WTC11 (cell line): ENCODE measurements at regions not wholly inside any gene's neighbourhood (a gene's known extent, or its start where the extent isn't known, plus 50 kb on each side); places are given as distances from the start of the nearest gene placed in this dataset.

Experiments
- ATAC-seq: fragments of 200-7000 bp; cut with Tn5 transposase; 2 replicates; pipeline ENCODE4 v1.10.0; 2021; ENCODE audit warnings: mild to moderate bottlenecking, moderate library complexity
- CTCF ChIA-PET: fragments of 300-600 bp; sonication (Branson Sonifier 250); formaldehyde crosslinking; loops from one replicate; lab custom pipeline; 2021; ENCODE audit warnings: antibody characterized with exemption; lab: Charles Lee
- POLR2A ChIA-PET: fragments of 350-600 bp; sonication (Branson Sonifier 250); formaldehyde crosslinking; loops from one replicate; lab custom pipeline; 2021; ENCODE audit warnings: antibody characterized with exemption; lab: Charles Lee
- DNase-seq: peaks from one replicate; pipeline ENCODE4 v3.0.0; 2021; ENCODE audit warnings: low spot score
- H3K27ac Mint-ChIP-seq: 2 replicates; pipeline ENCODE4 v1.8.0; 2021; ENCODE audit warnings: mixed read lengths
- H3K27me3 Mint-ChIP-seq: 2 replicates; pipeline ENCODE4 v1.8.0; 2021; ENCODE audit warnings: low read depth, mild to moderate bottlenecking, moderate library complexity, mixed read lengths
- H3K36me3 Mint-ChIP-seq: 2 replicates; pipeline ENCODE4 v1.8.0; 2021; ENCODE audit warnings: mixed read lengths
- H3K4me1 Mint-ChIP-seq: 2 replicates; pipeline ENCODE4 v1.8.0; 2022; ENCODE audit warnings: mixed read lengths
- H3K4me3 Mint-ChIP-seq: 2 replicates; pipeline ENCODE4 v1.8.0; 2021; ENCODE audit warnings: mild to moderate bottlenecking, moderate library complexity, mixed read lengths
- H3K9me3 Mint-ChIP-seq: 2 replicates; pipeline ENCODE4 v1.8.0; 2021; ENCODE audit warnings: mixed read lengths
- AFF4 ChIP-seq: sonication (generic); formaldehyde crosslinking; IDR thresholded peaks from 2 replicates; pipeline ENCODE4 v1.8.1; 2023; ENCODE audit warnings: mild to moderate bottlenecking, missing genetic modification reagents, borderline replicate concordance
- ATF1 ChIP-seq: sonication (generic); formaldehyde crosslinking; IDR thresholded peaks from 2 replicates; pipeline ENCODE4 v1.8.1; 2023; ENCODE audit warnings: mild to moderate bottlenecking, moderate library complexity, missing genetic modification reagents
- ATF6 ChIP-seq: sonication (generic); formaldehyde crosslinking; IDR thresholded peaks from 2 replicates; pipeline ENCODE4 v1.8.1; 2023; ENCODE audit warnings: mild to moderate bottlenecking, missing genetic modification reagents
- CBFB ChIP-seq: sonication (generic); formaldehyde crosslinking; IDR thresholded peaks from 2 replicates; pipeline ENCODE4 v1.8.1; 2022; ENCODE audit warnings: mild to moderate bottlenecking, low read depth, missing genetic modification reagents
- E2F5 ChIP-seq: sonication (generic); formaldehyde crosslinking; IDR thresholded peaks from 2 replicates; pipeline ENCODE4 v1.8.1; 2022; ENCODE audit warnings: mild to moderate bottlenecking, moderate library complexity, missing genetic modification reagents
- ESRRA ChIP-seq: sonication (generic); formaldehyde crosslinking; IDR thresholded peaks from 2 replicates; pipeline ENCODE4 v1.8.1; 2022; ENCODE audit warnings: mild to moderate bottlenecking, missing genetic modification reagents, borderline replicate concordance
- ETV6 ChIP-seq: sonication (generic); formaldehyde crosslinking; IDR thresholded peaks from 2 replicates; pipeline ENCODE4 v1.8.1; 2022; ENCODE audit warnings: mild to moderate bottlenecking, missing genetic modification reagents
- GABPB1 ChIP-seq: sonication (generic); formaldehyde crosslinking; IDR thresholded peaks from 2 replicates; pipeline ENCODE4 v1.8.1; 2023; ENCODE audit warnings: mild to moderate bottlenecking, missing genetic modification reagents
- IRF2 ChIP-seq: sonication (generic); formaldehyde crosslinking; IDR thresholded peaks from 2 replicates; pipeline ENCODE4 v1.8.0; 2022; ENCODE audit warnings: low read depth, missing genetic modification reagents, borderline replicate concordance
- NFATC4 ChIP-seq: fragments of 250-450 bp; sonication (Bioruptor Pico); IDR thresholded peaks from 2 replicates; pipeline ENCODE4 v1.9.0; 2021; ENCODE audit warnings: mild to moderate bottlenecking
- NFE2L1 ChIP-seq: sonication (generic); formaldehyde crosslinking; IDR thresholded peaks from 2 replicates; pipeline ENCODE4 v1.8.1; 2023; ENCODE audit warnings: missing genetic modification reagents
- SMAD3 ChIP-seq: sonication (generic); formaldehyde crosslinking; IDR thresholded peaks from 2 replicates; pipeline ENCODE4 v1.8.0; 2022; ENCODE audit warnings: missing genetic modification reagents, mild to moderate bottlenecking, borderline replicate concordance
- SOX15 ChIP-seq: fragments of 250-450 bp; sonication (Bioruptor Pico); IDR thresholded peaks from 2 replicates; pipeline ENCODE4 v1.9.0; 2021; ENCODE audit warnings: mild to moderate bottlenecking
- ZBTB43 ChIP-seq: sonication (generic); formaldehyde crosslinking; IDR thresholded peaks from 2 replicates; pipeline ENCODE4 v1.8.1; 2023; ENCODE audit warnings: mild to moderate bottlenecking, missing genetic modification reagents
- ZMAT4 ChIP-seq: fragments of 250-450 bp; sonication (Bioruptor Pico); IDR thresholded peaks from 2 replicates; pipeline ENCODE4 v1.9.0; 2021; ENCODE audit warnings: mild to moderate bottlenecking
- ZNF121 ChIP-seq: sonication (generic); formaldehyde crosslinking; IDR thresholded peaks from 2 replicates; pipeline ENCODE4 v1.8.0; 2023; ENCODE audit warnings: missing genetic modification reagents
- ZNF232 ChIP-seq: sonication (generic); formaldehyde crosslinking; IDR thresholded peaks from 2 replicates; pipeline ENCODE4 v1.8.0; 2022; ENCODE audit warnings: mild to moderate bottlenecking, missing genetic modification reagents
- ZNF281 ChIP-seq: sonication (generic); formaldehyde crosslinking; IDR thresholded peaks from 2 replicates; pipeline ENCODE4 v1.8.0; 2023; ENCODE audit warnings: mild to moderate bottlenecking, missing genetic modification reagents
- ZNF317 ChIP-seq: sonication (generic); formaldehyde crosslinking; IDR thresholded peaks from 2 replicates; pipeline ENCODE4 v1.8.1; 2023; ENCODE audit warnings: low read depth, mild to moderate bottlenecking, moderate library complexity, missing genetic modification reagents, borderline replicate concordance
- ZNF396 ChIP-seq: fragments of 250-450 bp; sonication (Bioruptor Pico); IDR thresholded peaks from 2 replicates; pipeline ENCODE4 v1.8.0; 2021; ENCODE audit warnings: mild to moderate bottlenecking, moderate library complexity, borderline replicate concordance
- ZNF671 ChIP-seq: fragments of 250-450 bp; sonication (Bioruptor Pico); IDR thresholded peaks from 2 replicates; pipeline ENCODE4 v1.8.0; 2021; ENCODE audit warnings: mild to moderate bottlenecking
- ZSCAN18 ChIP-seq: fragments of 250-450 bp; sonication (Bioruptor Pico); IDR thresholded peaks from 2 replicates; pipeline ENCODE4 v2.1.2; 2022; ENCODE audit warnings: mild to moderate bottlenecking, moderate library complexity

GRCh38 chr4:151967074-151967473, 206.3 kb upstream of the GATB start:
- CTCF ChIA-PET, result interaction anchor here (1.1 to 1.2 kb wide), 2 partner anchors 10 to 204 kb away, joined by 3 to 5 read pairs; no protein-coding TSS in a partner anchor
- H3K4me3 Mint-ChIP-seq, result no peak overlapping the region
- no peak overlapping the region for H3K27ac Mint-ChIP-seq
- no peaks in the 10 kb centered on the region for H3K27me3 Mint-ChIP-seq
- POLR2A ChIA-PET, result no interaction called here
- H3K4me1 Mint-ChIP-seq, result peaks cover 16% of the 10 kb centered on the region
- ATAC-seq, result no peak
- H3K36me3 Mint-ChIP-seq, result no peaks in the 10 kb centered on the region
- H3K9me3 Mint-ChIP-seq, result peaks cover 14% of the 10 kb centered on the region
- no peak for TF ChIP-seq NFE2L1 (CRISPR knock-in tag)
- TF ChIP-seq ZNF396 (CRISPR knock-in tag), result no peak
- TF ChIP-seq E2F5, result no peak
- TF ChIP-seq SOX15 (CRISPR knock-in tag), result no peak
- no peak for TF ChIP-seq ZBTB43 (CRISPR knock-in tag)
- TF ChIP-seq ZNF317 (CRISPR knock-in tag), result no peak
- TF ChIP-seq ETV6 (CRISPR knock-in tag), result no peak
- no peak for TF ChIP-seq ESRRA (CRISPR knock-in tag)
- no peak for TF ChIP-seq ZMAT4 (CRISPR knock-in tag)
- TF ChIP-seq ZNF232 (CRISPR knock-in tag), result no peak
- TF ChIP-seq, all 79 proteins: peak for 0
- no peak for DNase-seq

GRCh38 chr4:151962138-151962823, 201.5 kb upstream of the GATB start:
- ChIA-PET POLR2A (no interaction called here), CTCF (no interaction called here)
- Mint-ChIP-seq H3K4me3 (no peak overlapping the region), H3K4me1 (peaks cover 20% of the 10 kb centered on the region), H3K27me3 (no peaks in the 10 kb centered on the region), H3K9me3 (peaks cover 6% of the 10 kb centered on the region; the same call in 1 of the 2 replicates), H3K27ac (no peak overlapping the region), H3K36me3 (no peaks in the 10 kb centered on the region)
- TF ChIP-seq ATF6 (CRISPR knock-in tag), result no peak
- no peak for TF ChIP-seq GABPB1 (CRISPR knock-in tag)
- no peak for TF ChIP-seq AFF4 (CRISPR knock-in tag)
- no peak for TF ChIP-seq ATF1
- no peak for TF ChIP-seq NFATC4 (CRISPR knock-in tag)
- TF ChIP-seq ZSCAN18 (CRISPR knock-in tag), result no peak
- TF ChIP-seq ETV6 (CRISPR knock-in tag), result no peak
- no peak for TF ChIP-seq IRF2
- TF ChIP-seq SMAD3 (CRISPR knock-in tag), result no peak
- TF ChIP-seq ZNF121 (CRISPR knock-in tag), result no peak
- TF ChIP-seq ZNF281 (CRISPR knock-in tag), result no peak
- no peak for TF ChIP-seq CBFB
- no peak for TF ChIP-seq ZNF671 (CRISPR knock-in tag)
- DNase-seq (no peak), ATAC-seq (no peak)
